Activated CD4-positive, alpha-beta memory T cell treated with anti-CD3 and anti-CD28 coated beads, Interleukin-2, amount 10 ng/mL, durations not matched to agents 7 days and 5 days (primary cell): ENCODE measurements at regions not wholly inside any gene's neighbourhood (a gene's known extent, or its start where the extent isn't known, plus 50 kb on each side); places are given as distances from the start of the nearest gene placed in this dataset.

Experiments
- CTCF ChIA-PET: fragments of 350-600 bp; sonication (Branson Sonifier 250); formaldehyde crosslinking; loops from one replicate; lab custom pipeline; 2021; ENCODE audit warnings: antibody characterized with exemption, inconsistent platforms; lab: Charles Lee
- POLR2A ChIA-PET: fragments of 350-600 bp; sonication (Branson Sonifier 250); formaldehyde crosslinking; loops from one replicate; lab custom pipeline; 2021; ENCODE audit warnings: antibody characterized with exemption; lab: Charles Lee
- DNase-seq: peaks from one replicate; pipeline ENCODE4 v3.0.0-alpha.2; 2020
- H3K27ac Mint-ChIP-seq: one replicate; pipeline ENCODE4 v1.8.0; 2021; ENCODE audit warnings: mild to moderate bottlenecking, mixed read lengths
- H3K27me3 Mint-ChIP-seq: one replicate; pipeline ENCODE4 v1.8.0; 2021; ENCODE audit warnings: mixed read lengths
- H3K36me3 Mint-ChIP-seq: one replicate; pipeline ENCODE4 v1.8.0; 2021; ENCODE audit warnings: low read depth, mixed read lengths
- H3K4me1 Mint-ChIP-seq: one replicate; pipeline ENCODE4 v1.8.0; 2021; ENCODE audit warnings: mixed read lengths
- H3K4me3 Mint-ChIP-seq: one replicate; pipeline ENCODE4 v1.8.0; 2021; ENCODE audit warnings: mild to moderate bottlenecking, mixed read lengths
- H3K9me3 Mint-ChIP-seq: one replicate; pipeline ENCODE4 v1.8.0; 2021; ENCODE audit warnings: mixed read lengths

GRCh38 chr7:26520483-26520882, 228.8 kb downstream of the SNX10 start:
- peaks cover 16% of the 10 kb centered on the region for H3K27me3 Mint-ChIP-seq
- no peak overlapping the region for H3K4me3 Mint-ChIP-seq
- POLR2A ChIA-PET: no interaction called here
- peaks cover 2% of the 10 kb centered on the region for H3K9me3 Mint-ChIP-seq
- CTCF ChIA-PET: no interaction called here
- no peaks in the 10 kb centered on the region for H3K36me3 Mint-ChIP-seq
- H3K4me1 Mint-ChIP-seq: no peaks in the 10 kb centered on the region
- no peak for DNase-seq
- H3K27ac Mint-ChIP-seq: no peak overlapping the region

- no peak for DNase-seq
- Mint-ChIP-seq H3K4me3 (no peak overlapping the region), H3K9me3 (peaks cover 2% of the 10 kb centered on the region), H3K27me3 (peaks cover 14% of the 10 kb centered on the region), H3K27ac (no peak overlapping the region), H3K4me1 (no peaks in the 10 kb centered on the region), H3K36me3 (no peaks in the 10 kb centered on the region)
- ChIA-PET CTCF (no interaction called here), POLR2A (no interaction called here)
Measured at GRCh38 chr7:26522633-26523032, 231.0 kb downstream of the SNX10 start.

DNA sequence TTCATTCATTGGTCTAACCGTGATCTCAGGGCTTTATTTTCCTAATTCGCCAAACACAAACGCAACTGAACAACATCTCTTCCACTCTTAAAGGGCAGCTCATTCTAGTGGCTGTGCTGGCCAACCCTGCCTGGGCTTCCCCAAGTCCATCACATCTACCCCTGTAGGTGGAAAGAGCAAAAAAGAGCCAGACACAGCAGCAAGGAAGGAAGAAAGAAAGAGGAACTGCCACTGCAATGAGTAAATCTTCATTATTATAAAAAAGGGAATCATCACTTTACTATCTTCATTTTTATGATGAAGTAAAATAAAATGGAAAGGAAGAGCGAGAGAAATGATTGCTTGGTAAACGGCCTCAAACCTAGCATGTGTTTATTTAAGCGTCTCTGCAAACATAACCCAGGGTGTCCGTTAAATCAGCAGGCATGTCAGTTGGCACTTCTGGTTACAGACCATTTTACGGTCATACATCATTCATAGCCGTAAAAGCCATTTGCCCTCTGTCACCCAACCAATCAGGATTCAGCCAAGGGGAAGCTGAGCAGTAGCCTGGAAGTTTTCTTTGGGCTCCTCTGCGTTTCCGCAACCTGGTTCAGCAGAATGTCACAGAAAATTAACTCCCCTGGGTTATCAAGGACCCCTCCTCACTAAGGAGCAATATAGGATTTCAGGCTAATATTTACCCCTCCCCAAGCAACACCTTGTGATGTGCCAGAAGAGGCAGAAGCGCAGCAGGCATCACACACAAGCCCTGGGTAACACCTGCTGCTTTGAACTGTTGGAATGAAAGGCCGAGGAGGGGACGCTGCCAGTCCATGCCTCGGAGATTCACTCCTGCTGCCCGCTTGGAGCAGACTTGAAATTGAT, 234.0 kb downstream of the SNX10 start:
- Mint-ChIP-seq H3K4me1 (no peaks in the 10 kb centered on the region), H3K36me3 (no peaks in the 10 kb centered on the region), H3K27me3 (peaks cover 24% of the 10 kb centered on the region), H3K4me3 (no peak overlapping the region), H3K9me3 (peaks cover 2% of the 10 kb centered on the region), H3K27ac (no peak overlapping the region)
- CTCF ChIA-PET: no interaction called here
- no peak for DNase-seq
- POLR2A ChIA-PET: no interaction called here

- Mint-ChIP-seq H3K9me3 (peaks cover 2% of the 10 kb centered on the region), H3K4me1 (no peaks in the 10 kb centered on the region), H3K27ac (no peak overlapping the region), H3K4me3 (no peak overlapping the region), H3K27me3 (peaks cover 27% of the 10 kb centered on the region), H3K36me3 (no peaks in the 10 kb centered on the region)
- no peak for DNase-seq
- POLR2A ChIA-PET: no interaction called here
- CTCF ChIA-PET: no interaction called here
Measured at GRCh38 chr7:26526265-26526587, 234.6 kb downstream of the SNX10 start.

- ChIA-PET POLR2A (no interaction called here), CTCF (interaction anchor here (0.6 to 1.2 kb wide), 2 partner anchors 16 to 17 kb away, joined by 3 read pairs; no protein-coding TSS in a partner anchor)
- no peak for DNase-seq
- Mint-ChIP-seq H3K4me3 (no peak overlapping the region), H3K9me3 (no peaks in the 10 kb centered on the region), H3K36me3 (no peaks in the 10 kb centered on the region), H3K27ac (no peak overlapping the region), H3K4me1 (no peaks in the 10 kb centered on the region), H3K27me3 (peaks cover 58% of the 10 kb centered on the region)
Measured at GRCh38 chr7:26531926-26532325, 240.3 kb downstream of the SNX10 start.

DNA sequence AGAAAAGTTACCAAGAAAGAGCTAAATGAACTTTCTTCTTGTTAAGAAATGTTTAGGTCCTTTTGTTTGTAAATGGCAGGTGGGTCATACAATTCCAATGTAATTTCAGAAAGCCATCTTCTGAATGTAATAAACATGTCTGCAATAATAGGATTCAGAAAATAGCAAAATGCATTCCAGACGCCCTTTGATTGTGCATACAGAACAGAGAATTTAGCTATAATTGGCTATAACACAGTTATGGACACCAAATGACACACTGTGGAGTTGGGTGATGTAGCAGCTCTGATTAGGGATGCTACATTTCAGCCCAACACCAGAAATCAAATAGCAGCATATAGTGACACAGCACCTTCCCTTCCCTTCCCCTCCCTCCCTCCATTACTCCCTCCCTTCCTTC, 240.8 kb downstream of the SNX10 start:
- peaks cover 63% of the 10 kb centered on the region for H3K27me3 Mint-ChIP-seq
- no peaks in the 10 kb centered on the region for H3K9me3 Mint-ChIP-seq
- no peak overlapping the region for H3K27ac Mint-ChIP-seq

DNA sequence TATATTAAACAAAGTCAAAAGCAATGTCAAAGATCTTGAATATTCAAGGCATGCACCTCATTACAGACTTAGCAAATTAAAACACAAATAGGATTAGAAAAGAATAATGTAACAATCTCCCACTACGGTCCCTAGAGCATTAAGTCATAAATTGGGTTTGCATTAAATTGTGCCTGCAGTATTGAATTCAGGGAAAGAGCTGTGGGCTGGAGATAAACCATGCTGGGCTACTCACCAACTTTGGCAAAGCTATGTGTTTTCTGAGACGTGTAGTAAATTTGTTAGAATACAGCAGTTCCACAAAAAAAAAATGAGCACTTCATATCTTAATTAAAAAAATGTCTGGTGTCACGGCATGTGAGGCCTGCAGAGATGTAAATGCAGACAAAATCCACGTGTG, 241.6 kb downstream of the SNX10 start:
- CTCF ChIA-PET: no interaction called here
- POLR2A ChIA-PET: no interaction called here

More for the DNA sequence above, 240.8 kb downstream of the SNX10 start:
- no peak overlapping the region for H3K4me3 Mint-ChIP-seq
- ChIA-PET POLR2A (no interaction called here), CTCF (interaction anchor here (0.6 to 1.2 kb wide), 2 partner anchors 17 kb away, joined by 3 read pairs; no protein-coding TSS in a partner anchor)
- H3K36me3 Mint-ChIP-seq: no peaks in the 10 kb centered on the region
- DNase-seq: no peak
- no peaks in the 10 kb centered on the region for H3K4me1 Mint-ChIP-seq

GRCh38 chr7:26534649-26535482, 243.2 kb downstream of the SNX10 start:
- H3K27ac Mint-ChIP-seq: no peak overlapping the region
- POLR2A ChIA-PET: no interaction called here
- H3K4me3 Mint-ChIP-seq: no peak overlapping the region
- H3K9me3 Mint-ChIP-seq: no peaks in the 10 kb centered on the region
- H3K4me1 Mint-ChIP-seq: no peaks in the 10 kb centered on the region
- peaks cover 76% of the 10 kb centered on the region for H3K27me3 Mint-ChIP-seq
- CTCF ChIA-PET: no interaction called here
- no peaks in the 10 kb centered on the region for H3K36me3 Mint-ChIP-seq
- DNase-seq: no peak

More for the DNA sequence above, 241.6 kb downstream of the SNX10 start:
- H3K9me3 Mint-ChIP-seq: no peaks in the 10 kb centered on the region
- DNase-seq: no peak
- H3K4me1 Mint-ChIP-seq: no peaks in the 10 kb centered on the region
- H3K4me3 Mint-ChIP-seq: no peak overlapping the region
- peaks cover 69% of the 10 kb centered on the region for H3K27me3 Mint-ChIP-seq
- no peak overlapping the region for H3K27ac Mint-ChIP-seq
- H3K36me3 Mint-ChIP-seq: no peaks in the 10 kb centered on the region

DNA sequence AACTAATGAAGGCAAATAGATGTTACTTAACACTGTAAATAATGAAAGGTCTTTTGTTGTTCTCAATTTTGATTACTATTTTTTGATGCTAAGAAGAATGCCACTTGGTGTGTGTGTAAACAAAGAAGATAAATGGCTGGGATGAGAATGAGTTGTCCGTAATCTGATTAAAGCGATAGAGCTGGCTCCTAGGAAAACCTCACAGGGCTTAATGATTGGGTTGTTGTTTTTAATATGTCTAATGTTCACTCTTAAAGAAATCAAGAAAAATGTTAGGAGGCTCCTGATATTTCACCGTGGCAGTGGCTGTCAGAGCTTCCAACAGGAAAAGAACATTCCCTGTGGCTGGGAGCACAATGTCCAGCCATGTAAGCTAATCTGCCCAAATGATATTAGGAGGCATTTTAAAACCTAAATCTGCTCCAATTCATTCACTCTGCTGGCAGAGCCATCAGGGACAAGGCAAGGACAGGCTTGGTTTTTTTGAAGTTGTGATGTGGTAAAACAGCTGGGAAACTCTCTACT, 243.9 kb downstream of the SNX10 start:
- POLR2A ChIA-PET: no interaction called here
- peaks cover 75% of the 10 kb centered on the region for H3K27me3 Mint-ChIP-seq
- CTCF ChIA-PET: no interaction called here

DNA sequence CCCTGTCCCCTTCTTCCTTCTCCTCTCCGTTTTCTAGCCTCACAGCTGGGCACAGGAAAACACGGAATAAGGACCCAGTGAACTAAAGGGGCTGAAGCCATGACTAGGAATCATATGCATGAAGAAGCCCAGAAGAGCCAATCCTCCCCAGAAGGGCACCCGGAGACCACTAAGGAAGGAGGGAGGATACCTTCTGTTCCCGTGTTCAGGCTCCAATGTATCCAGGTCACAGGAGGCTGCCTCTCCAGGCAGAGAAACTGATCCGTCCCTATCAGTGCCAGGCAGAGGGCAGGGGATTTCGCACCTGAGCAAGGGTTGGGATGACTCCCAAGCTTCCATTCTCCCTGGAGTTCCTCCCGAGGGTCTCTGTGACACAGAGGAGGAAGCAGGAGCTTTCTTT, 246.6 kb downstream of the SNX10 start:
- H3K36me3 Mint-ChIP-seq: no peaks in the 10 kb centered on the region
- H3K9me3 Mint-ChIP-seq: no peaks in the 10 kb centered on the region
- no peak for DNase-seq
- H3K27ac Mint-ChIP-seq: no peak overlapping the region
- H3K27me3 Mint-ChIP-seq: peaks cover 64% of the 10 kb centered on the region
- POLR2A ChIA-PET: no interaction called here
- no peak overlapping the region for H3K4me3 Mint-ChIP-seq
- CTCF ChIA-PET: no interaction called here
- no peaks in the 10 kb centered on the region for H3K4me1 Mint-ChIP-seq

More for the DNA sequence above, 243.9 kb downstream of the SNX10 start:
- H3K27ac Mint-ChIP-seq: no peak overlapping the region
- H3K9me3 Mint-ChIP-seq: no peaks in the 10 kb centered on the region
- H3K36me3 Mint-ChIP-seq: no peaks in the 10 kb centered on the region
- H3K4me3 Mint-ChIP-seq: no peak overlapping the region
- no peaks in the 10 kb centered on the region for H3K4me1 Mint-ChIP-seq
- DNase-seq: no peak

DNA sequence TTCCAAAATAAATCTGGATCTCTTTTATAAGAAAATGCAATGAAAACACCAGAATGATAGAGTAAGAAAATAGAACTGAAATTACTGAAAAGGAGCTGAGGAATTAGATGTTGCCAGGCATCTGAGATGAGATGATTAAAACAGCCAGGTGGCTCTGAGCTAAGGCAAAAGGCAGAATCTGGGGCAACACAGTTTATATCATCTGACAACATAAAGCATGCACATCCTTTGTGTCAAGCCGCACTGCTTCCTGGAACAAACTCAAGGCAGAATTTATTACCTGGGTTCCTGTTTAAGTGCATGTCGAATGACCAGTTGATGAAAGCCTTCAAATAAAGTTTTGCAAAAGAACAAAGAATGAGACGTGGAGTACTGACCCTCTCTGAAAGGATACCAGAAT, 247.0 kb downstream of the SNX10 start:
- H3K27me3 Mint-ChIP-seq: peaks cover 64% of the 10 kb centered on the region
- ChIA-PET CTCF (no interaction called here), POLR2A (no interaction called here)
- no peaks in the 10 kb centered on the region for H3K36me3 Mint-ChIP-seq
- no peak overlapping the region for H3K4me3 Mint-ChIP-seq
- no peaks in the 10 kb centered on the region for H3K4me1 Mint-ChIP-seq
- DNase-seq: no peak
- no peak overlapping the region for H3K27ac Mint-ChIP-seq
- no peaks in the 10 kb centered on the region for H3K9me3 Mint-ChIP-seq

DNA sequence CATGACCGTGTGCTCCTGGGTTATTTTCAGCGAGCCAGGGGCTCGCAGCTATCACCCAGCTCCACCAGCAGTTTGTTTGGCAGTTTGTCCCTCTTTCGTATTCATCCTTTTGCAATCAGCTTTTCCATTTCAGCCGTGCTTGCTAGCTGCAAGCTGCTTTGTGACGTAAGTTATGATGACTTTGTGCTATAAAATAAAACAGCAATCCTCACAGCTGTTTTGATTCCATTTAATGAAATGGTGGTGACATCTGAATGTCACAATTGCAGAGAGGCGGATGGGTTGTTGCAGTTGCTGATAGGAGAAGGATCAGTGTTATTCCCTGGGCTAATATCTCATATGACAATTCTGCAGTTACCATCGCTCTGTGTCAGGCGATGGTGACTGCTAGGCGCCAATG, 251.7 kb downstream of the SNX10 start:
- Mint-ChIP-seq H3K4me1 (no peaks in the 10 kb centered on the region), H3K4me3 (no peak overlapping the region), H3K27me3 (peaks cover 27% of the 10 kb centered on the region), H3K27ac (no peak overlapping the region), H3K9me3 (no peaks in the 10 kb centered on the region), H3K36me3 (no peaks in the 10 kb centered on the region)
- POLR2A ChIA-PET: interaction anchor here (0.7 kb wide), 1 partner anchor 13 kb away, joined by 3 read pairs; no protein-coding TSS in a partner anchor
- no peak for DNase-seq
- CTCF ChIA-PET: no interaction called here

GRCh38 chr7:26543951-26544350, 252.3 kb downstream of the SNX10 start:
- Mint-ChIP-seq H3K4me3 (no peak overlapping the region), H3K4me1 (no peaks in the 10 kb centered on the region), H3K9me3 (no peaks in the 10 kb centered on the region), H3K27me3 (peaks cover 25% of the 10 kb centered on the region), H3K27ac (no peak overlapping the region), H3K36me3 (no peaks in the 10 kb centered on the region)
- ChIA-PET POLR2A (no interaction called here), CTCF (no interaction called here)
- DNase-seq: no peak
